ENCODE measurements at regions not wholly inside any gene's neighbourhood (a gene's known extent, or its start where the extent isn't known, plus 50 kb on each side); places are given as distances from the start of the nearest gene placed in this dataset.
"Not testable (repeated sequence)": the region's sequence is repeated elsewhere in the genome, so short reads cannot be mapped to it uniquely, and the experiment has no call there.

GRCh38 chr2:180829836-180830235 lies 150.6 kb upstream of the UBE2E3 start:
- Histone ChIP-seq H3K56ac (ENCODE audit: low read length) (no peak overlapping the region), H3K4me1 (ENCODE audit: control insufficient read depth, low read depth, low read length) (no peaks in the 10 kb centered on the region)

GRCh38 chr2:180829261-180829660 lies 151.1 kb upstream of the UBE2E3 start:
- no peak overlapping the region for H2BK15ac ChIP-seq (replicated peaks; ENCODE audit: low read depth)
- no peaks in the 10 kb centered on the region for H3K79me2 ChIP-seq (ENCODE audit: control insufficient read depth, insufficient read depth, low read length)
- no peak overlapping the region for H3K4me2 ChIP-seq (ENCODE audit: low read length)
- H3K79me1 ChIP-seq (ENCODE audit: low read length): no peaks in the 10 kb centered on the region
- WGBS (ENCODE audit: extremely low coverage, insufficient coverage, low lambda C conversion rate): no CpG with 5 or more reads among the region's 5 CpGs
- H3K18ac ChIP-seq (ENCODE audit: low read length): no peak overlapping the region
- no peak overlapping the region for H3K56ac ChIP-seq (ENCODE audit: low read length)
- no peak overlapping the region for H3K4ac ChIP-seq (ENCODE audit: low read depth, low read length)
- H2AK5ac ChIP-seq (ENCODE audit: low read length): no peak overlapping the region
- no peak overlapping the region for H4K8ac ChIP-seq (ENCODE audit: low read depth, low read length)
- no peak overlapping the region for H3K23ac ChIP-seq (ENCODE audit: low read length)
- H2BK120ac ChIP-seq (ENCODE audit: low read depth, low read length): no peak overlapping the region
- H3K27me3 ChIP-seq (ENCODE audit: insufficient read depth, low read length, poor library complexity): no peaks in the 10 kb centered on the region
- H3K36me3 ChIP-seq (ENCODE audit: control insufficient read depth, insufficient read depth, low read length): no peaks in the 10 kb centered on the region
- no peaks in the 10 kb centered on the region for H3K4me1 ChIP-seq (ENCODE audit: control insufficient read depth, low read depth, low read length)
- H3K27ac ChIP-seq (ENCODE audit: low read depth, low read length): no peak overlapping the region
- no peak for DNase-seq
- H3K9ac ChIP-seq (ENCODE audit: low read length): no peak overlapping the region
- no peak overlapping the region for H3K4me3 ChIP-seq (ENCODE audit: low read length)
- H2BK5ac ChIP-seq (ENCODE audit: low read length): no peak overlapping the region
- H4K5ac ChIP-seq (ENCODE audit: low read length): no peak overlapping the region

More at GRCh38 chr2:180829836-180830235, 150.6 kb upstream of the UBE2E3 start:
- H2BK5ac ChIP-seq (ENCODE audit: low read length): no peak overlapping the region
- H3K18ac ChIP-seq (ENCODE audit: low read length): no peak overlapping the region
- H3K23ac ChIP-seq (ENCODE audit: low read length): no peak overlapping the region
- no peak overlapping the region for H3K27ac ChIP-seq (ENCODE audit: low read depth, low read length)
- no peak overlapping the region for H2AK5ac ChIP-seq (ENCODE audit: low read length)
- no peak overlapping the region for H3K4me2 ChIP-seq (ENCODE audit: low read length)
- no peak overlapping the region for H4K8ac ChIP-seq (ENCODE audit: low read depth, low read length)
- H4K5ac ChIP-seq (ENCODE audit: low read length): no peak overlapping the region
- no peaks in the 10 kb centered on the region for H3K79me1 ChIP-seq (ENCODE audit: low read length)
- no peak for DNase-seq
- no peak overlapping the region for H2BK120ac ChIP-seq (ENCODE audit: low read depth, low read length)
- H3K9ac ChIP-seq (ENCODE audit: low read length): no peak overlapping the region
- no peak overlapping the region for H3K4ac ChIP-seq (ENCODE audit: low read depth, low read length)
- H3K27me3 ChIP-seq (ENCODE audit: insufficient read depth, low read length, poor library complexity): no peaks in the 10 kb centered on the region
- no peak overlapping the region for H2BK15ac ChIP-seq (replicated peaks; ENCODE audit: low read depth)
- H3K4me3 ChIP-seq (ENCODE audit: low read length): no peak overlapping the region
- H3K79me2 ChIP-seq (ENCODE audit: control insufficient read depth, insufficient read depth, low read length): no peaks in the 10 kb centered on the region
- no peaks in the 10 kb centered on the region for H3K36me3 ChIP-seq (ENCODE audit: control insufficient read depth, insufficient read depth, low read length)

GRCh38 chr2:180828756-180829155 lies 151.6 kb upstream of the UBE2E3 start:
- Histone ChIP-seq H3K27me3 (ENCODE audit: insufficient read depth, low read length, poor library complexity) (no peaks in the 10 kb centered on the region), H3K4me2 (ENCODE audit: low read length) (no peak overlapping the region), H2BK5ac (ENCODE audit: low read length) (no peak overlapping the region), H3K9ac (ENCODE audit: low read length) (no peak overlapping the region), H2BK120ac (ENCODE audit: low read depth, low read length) (no peak overlapping the region), H4K8ac (ENCODE audit: low read depth, low read length) (no peak overlapping the region), H3K79me1 (ENCODE audit: low read length) (no peaks in the 10 kb centered on the region), H4K5ac (ENCODE audit: low read length) (no peak overlapping the region), H3K4me3 (ENCODE audit: low read length) (no peak overlapping the region), H2AK5ac (ENCODE audit: low read length) (no peak overlapping the region), H3K79me2 (ENCODE audit: control insufficient read depth, insufficient read depth, low read length) (no peaks in the 10 kb centered on the region), H3K36me3 (ENCODE audit: control insufficient read depth, insufficient read depth, low read length) (no peaks in the 10 kb centered on the region), H3K23ac (ENCODE audit: low read length) (no peak overlapping the region), H3K56ac (ENCODE audit: low read length) (no peak overlapping the region), H2BK15ac (replicated peaks; ENCODE audit: low read depth) (no peak overlapping the region), H3K4ac (ENCODE audit: low read depth, low read length) (no peak overlapping the region), H3K27ac (ENCODE audit: low read depth, low read length) (no peak overlapping the region), H3K4me1 (ENCODE audit: control insufficient read depth, low read depth, low read length) (no peaks in the 10 kb centered on the region), H3K18ac (ENCODE audit: low read length) (no peak overlapping the region)
- WGBS (ENCODE audit: extremely low coverage, insufficient coverage, low lambda C conversion rate): no CpG with 5 or more reads among the region's 2 CpGs
- no peak for DNase-seq

- Histone ChIP-seq H3K4me3 (ENCODE audit: low read length) (no peak overlapping the region), H4K5ac (ENCODE audit: low read length) (no peak overlapping the region), H2AK5ac (ENCODE audit: low read length) (no peak overlapping the region), H3K79me1 (ENCODE audit: low read length) (no peaks in the 10 kb centered on the region), H3K27me3 (ENCODE audit: insufficient read depth, low read length, poor library complexity) (no peaks in the 10 kb centered on the region), H3K27ac (ENCODE audit: low read depth, low read length) (no peak overlapping the region), H3K36me3 (ENCODE audit: control insufficient read depth, insufficient read depth, low read length) (no peaks in the 10 kb centered on the region), H4K8ac (ENCODE audit: low read depth, low read length) (no peak overlapping the region), H3K9ac (ENCODE audit: low read length) (no peak overlapping the region), H3K79me2 (ENCODE audit: control insufficient read depth, insufficient read depth, low read length) (no peaks in the 10 kb centered on the region), H3K4me2 (ENCODE audit: low read length) (no peak overlapping the region), H3K23ac (ENCODE audit: low read length) (no peak overlapping the region), H3K18ac (ENCODE audit: low read length) (no peak overlapping the region), H2BK120ac (ENCODE audit: low read depth, low read length) (no peak overlapping the region), H2BK5ac (ENCODE audit: low read length) (no peak overlapping the region), H2BK15ac (replicated peaks; ENCODE audit: low read depth) (no peak overlapping the region), H3K4ac (ENCODE audit: low read depth, low read length) (no peak overlapping the region), H3K56ac (ENCODE audit: low read length) (no peak overlapping the region), H3K4me1 (ENCODE audit: control insufficient read depth, low read depth, low read length) (no peaks in the 10 kb centered on the region)
- WGBS (ENCODE audit: extremely low coverage, insufficient coverage, low lambda C conversion rate): no CpG with 5 or more reads among the region's 5 CpGs
- DNase-seq: no peak
These were observed 156.8 kb upstream of the UBE2E3 start for GRCh38 chr2:180823546-180824141.

- Histone ChIP-seq H2AK5ac (ENCODE audit: low read length) (no peak overlapping the region), H3K18ac (ENCODE audit: low read length) (no peak overlapping the region), H3K4me1 (ENCODE audit: control insufficient read depth, low read depth, low read length) (no peaks in the 10 kb centered on the region), H2BK5ac (ENCODE audit: low read length) (no peak overlapping the region), H4K5ac (ENCODE audit: low read length) (no peak overlapping the region), H3K4ac (ENCODE audit: low read depth, low read length) (no peak overlapping the region), H3K56ac (ENCODE audit: low read length) (no peak overlapping the region), H2BK120ac (ENCODE audit: low read depth, low read length) (no peak overlapping the region), H3K36me3 (ENCODE audit: control insufficient read depth, insufficient read depth, low read length) (no peaks in the 10 kb centered on the region), H2BK15ac (replicated peaks; ENCODE audit: low read depth) (no peak overlapping the region), H3K79me2 (ENCODE audit: control insufficient read depth, insufficient read depth, low read length) (no peaks in the 10 kb centered on the region), H3K27ac (ENCODE audit: low read depth, low read length) (no peak overlapping the region), H3K9ac (ENCODE audit: low read length) (no peak overlapping the region), H3K4me3 (ENCODE audit: low read length) (no peak overlapping the region), H3K23ac (ENCODE audit: low read length) (no peak overlapping the region), H4K8ac (ENCODE audit: low read depth, low read length) (no peak overlapping the region), H3K27me3 (ENCODE audit: insufficient read depth, low read length, poor library complexity) (no peaks in the 10 kb centered on the region), H3K79me1 (ENCODE audit: low read length) (no peaks in the 10 kb centered on the region), H3K4me2 (ENCODE audit: low read length) (no peak overlapping the region)
- DNase-seq: no peak
- WGBS (ENCODE audit: extremely low coverage, insufficient coverage, low lambda C conversion rate): no CpG with 5 or more reads among the region's 2 CpGs
These were observed 161.3 kb upstream of the UBE2E3 start for GRCh38 chr2:180819106-180819505.

GRCh38 chr2:180818700-180819099 lies 161.7 kb upstream of the UBE2E3 start:
- no CpG with 5 or more reads among the region's 11 CpGs for WGBS (ENCODE audit: extremely low coverage, insufficient coverage, low lambda C conversion rate)
- H3K4me3 ChIP-seq (ENCODE audit: low read length); H3K4me1 ChIP-seq (ENCODE audit: control insufficient read depth, low read depth, low read length); H3K23ac ChIP-seq (ENCODE audit: low read length); H3K36me3 ChIP-seq (ENCODE audit: control insufficient read depth, insufficient read depth, low read length); H4K8ac ChIP-seq (ENCODE audit: low read depth, low read length); H3K27ac ChIP-seq (ENCODE audit: low read depth, low read length); H3K4ac ChIP-seq (ENCODE audit: low read depth, low read length); H2BK5ac ChIP-seq (ENCODE audit: low read length); H3K9ac ChIP-seq (ENCODE audit: low read length); H3K79me2 ChIP-seq (ENCODE audit: control insufficient read depth, insufficient read depth, low read length); H3K18ac ChIP-seq (ENCODE audit: low read length); H3K4me2 ChIP-seq (ENCODE audit: low read length); H2BK120ac ChIP-seq (ENCODE audit: low read depth, low read length); H3K27me3 ChIP-seq (ENCODE audit: insufficient read depth, low read length, poor library complexity); DNase-seq; H4K5ac ChIP-seq (ENCODE audit: low read length); H2BK15ac ChIP-seq (replicated peaks; ENCODE audit: low read depth); H3K79me1 ChIP-seq (ENCODE audit: low read length); H3K56ac ChIP-seq (ENCODE audit: low read length); H2AK5ac ChIP-seq (ENCODE audit: low read length): not testable (repeated sequence)

Data from mesendoderm (in vitro differentiated cells).